Stimulated activated CD4-positive, alpha-beta T cell treated with anti-CD3 and anti-CD28 coated beads, Interleukin-12 subunit alpha, Interleukin-12 subunit beta, amount 100 ng/mL, for 24 hours (primary cell): ENCODE measurements at regions not wholly inside any gene's neighbourhood (a gene's known extent, or its start where the extent isn't known, plus 50 kb on each side); places are given as distances from the start of the nearest gene placed in this dataset.
"Not testable (repeated sequence)": the region's sequence is repeated elsewhere in the genome, so short reads cannot be mapped to it uniquely, and the experiment has no call there.

Experiments used
- DNase-seq, 2 experiments: peaks; one replicate each; pipeline ENCODE4 v3.0.0-alpha.2; 2020; ENCODE audit warnings: low read depth in 2 of 2

DNA sequence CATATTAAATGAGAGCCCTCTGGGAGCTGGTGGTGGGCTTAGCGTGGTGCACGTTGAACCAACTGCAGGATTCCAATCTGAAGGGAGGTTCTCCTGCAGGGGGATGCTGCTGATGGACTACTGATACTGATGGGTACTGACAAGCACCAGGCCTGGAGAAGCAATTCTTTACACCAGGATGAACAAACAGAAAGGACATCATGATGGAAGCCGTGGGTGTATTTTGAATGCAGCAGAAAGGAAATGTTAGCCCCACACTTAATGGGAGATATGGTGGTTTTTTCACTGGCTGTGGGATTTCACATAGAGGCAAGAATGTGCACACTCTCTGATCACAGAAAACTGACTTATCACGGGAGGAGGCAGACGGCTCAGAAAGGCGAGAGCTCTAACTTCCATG, 299.7 kb downstream of the TEX29 start:
- no peak for DNase-seq

DNA sequence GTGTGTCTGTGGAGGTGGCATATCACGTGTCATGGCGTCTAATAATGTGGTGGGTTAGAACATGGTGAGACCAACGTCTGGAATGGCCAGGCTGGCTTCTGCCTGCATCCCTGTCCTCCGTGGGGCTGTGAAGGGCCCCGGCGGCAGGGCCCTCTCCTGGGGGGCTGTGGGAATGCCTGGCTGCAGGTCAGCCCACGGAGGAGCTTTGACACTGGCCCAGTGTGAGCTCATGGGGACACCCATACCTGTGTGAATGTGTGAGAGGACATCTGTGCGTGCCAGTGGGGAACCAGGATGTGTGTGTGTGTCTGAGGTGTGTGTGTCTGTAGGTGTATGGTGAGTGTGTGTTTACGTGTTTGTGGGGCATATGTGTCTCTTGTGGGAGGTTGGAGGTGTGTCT, 300.1 kb downstream of the TEX29 start:
- DNase-seq, result no peak

DNA sequence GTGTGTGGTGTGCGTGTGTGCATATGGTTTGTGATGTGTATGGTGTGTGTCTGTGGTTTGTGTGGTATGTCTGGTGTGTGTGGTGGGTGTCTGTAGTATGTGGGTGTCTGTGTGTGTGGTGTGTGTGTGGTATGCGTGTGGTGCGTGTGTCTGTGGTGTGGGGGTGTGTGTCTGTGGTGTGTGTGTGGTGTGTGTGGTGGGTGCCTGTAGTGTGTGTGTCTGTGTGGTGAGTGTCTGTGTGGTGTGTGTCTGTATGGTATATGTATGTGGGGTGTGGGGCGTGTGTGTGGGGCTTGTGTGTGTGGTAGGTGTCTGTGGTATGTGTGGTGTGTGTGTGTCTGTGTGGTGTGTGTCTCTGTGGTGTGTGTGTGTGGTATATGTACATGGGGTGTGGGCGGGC, 300.7 kb downstream of the TEX29 start:
- no peak for DNase-seq

DNA sequence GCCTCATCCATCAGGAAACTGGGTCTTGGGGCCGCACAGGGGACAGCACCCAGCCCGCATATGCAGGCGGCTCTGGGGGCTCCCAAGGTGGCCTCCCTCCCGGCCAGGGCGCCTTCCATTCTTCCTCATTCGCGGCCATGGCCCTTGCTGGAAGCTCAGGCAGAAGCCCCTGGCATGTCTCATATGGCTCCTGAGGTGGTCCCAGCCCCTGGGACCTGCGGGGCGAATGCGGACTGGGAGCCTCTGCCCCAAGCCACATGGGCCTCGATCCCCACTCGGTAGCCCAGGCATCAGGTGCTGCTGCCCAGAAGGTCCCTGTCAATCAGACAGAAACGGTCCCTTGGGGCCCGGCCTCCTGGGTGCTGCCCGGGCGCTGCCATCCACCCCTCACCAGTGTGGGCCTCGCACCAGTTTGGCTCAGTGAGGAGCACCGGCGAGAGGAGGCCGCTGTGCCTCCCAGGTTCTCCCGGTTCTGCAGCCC, 301.6 kb downstream of the TEX29 start:
- DNase-seq, result no peak

DNA sequence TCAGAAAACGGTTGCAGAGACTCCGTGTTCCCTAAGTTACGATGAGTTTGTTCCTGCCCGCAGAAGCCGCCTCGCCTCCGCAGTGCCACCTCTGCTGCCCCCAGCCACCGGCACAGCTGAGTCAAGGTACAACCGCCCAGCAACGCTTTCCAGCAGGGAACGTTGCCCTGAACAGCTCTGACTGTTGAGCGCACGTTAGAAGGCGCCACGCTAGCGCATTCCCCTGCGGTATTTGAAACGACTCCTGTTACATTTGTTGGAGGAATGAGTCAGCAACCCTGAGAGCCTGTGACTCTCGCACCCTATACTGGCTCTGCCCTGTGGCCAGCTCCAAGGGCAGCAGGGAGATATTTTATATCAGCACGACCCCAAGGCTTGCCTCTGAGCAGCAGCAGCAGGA, 302.8 kb downstream of the TEX29 start:
- DNase-seq, result no peak

DNA sequence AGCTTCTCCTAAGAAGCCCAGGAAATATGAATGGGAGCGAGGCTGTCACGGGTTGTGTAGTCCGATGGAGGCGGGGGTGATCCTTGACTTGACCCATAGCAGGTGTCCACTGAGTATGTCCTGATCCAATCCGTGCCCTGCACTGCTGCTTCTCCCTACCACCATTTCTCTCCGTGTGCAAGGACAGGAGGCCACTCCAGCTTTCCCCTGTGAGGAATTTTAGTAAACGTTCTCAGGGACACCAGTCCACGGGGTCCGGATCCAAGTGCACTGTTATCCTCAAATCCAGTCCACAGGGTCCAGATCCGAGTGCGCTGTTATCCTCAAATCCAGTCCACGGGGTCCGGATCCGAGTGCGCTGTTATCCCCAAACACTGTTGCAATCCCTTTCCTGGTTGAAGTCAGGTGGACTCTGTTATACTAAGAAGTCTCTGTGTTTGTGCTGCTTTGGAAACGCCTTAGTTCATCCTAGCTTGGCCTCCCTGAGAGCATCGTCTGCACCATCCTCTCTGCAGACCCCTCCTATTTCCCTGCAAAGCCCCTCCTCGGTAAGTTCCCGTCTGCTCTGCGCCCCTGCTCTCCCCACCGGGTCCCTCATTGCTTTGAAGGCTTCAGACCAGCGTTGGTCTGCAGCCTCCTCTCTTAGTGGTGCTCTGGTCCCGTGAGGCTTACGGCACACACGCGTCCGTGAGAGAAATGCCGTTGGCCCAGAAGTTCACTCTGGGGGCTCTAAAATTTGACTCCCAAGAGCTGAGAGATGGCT, 303.5 kb downstream of the TEX29 start:
- DNase-seq, result no peak

DNA sequence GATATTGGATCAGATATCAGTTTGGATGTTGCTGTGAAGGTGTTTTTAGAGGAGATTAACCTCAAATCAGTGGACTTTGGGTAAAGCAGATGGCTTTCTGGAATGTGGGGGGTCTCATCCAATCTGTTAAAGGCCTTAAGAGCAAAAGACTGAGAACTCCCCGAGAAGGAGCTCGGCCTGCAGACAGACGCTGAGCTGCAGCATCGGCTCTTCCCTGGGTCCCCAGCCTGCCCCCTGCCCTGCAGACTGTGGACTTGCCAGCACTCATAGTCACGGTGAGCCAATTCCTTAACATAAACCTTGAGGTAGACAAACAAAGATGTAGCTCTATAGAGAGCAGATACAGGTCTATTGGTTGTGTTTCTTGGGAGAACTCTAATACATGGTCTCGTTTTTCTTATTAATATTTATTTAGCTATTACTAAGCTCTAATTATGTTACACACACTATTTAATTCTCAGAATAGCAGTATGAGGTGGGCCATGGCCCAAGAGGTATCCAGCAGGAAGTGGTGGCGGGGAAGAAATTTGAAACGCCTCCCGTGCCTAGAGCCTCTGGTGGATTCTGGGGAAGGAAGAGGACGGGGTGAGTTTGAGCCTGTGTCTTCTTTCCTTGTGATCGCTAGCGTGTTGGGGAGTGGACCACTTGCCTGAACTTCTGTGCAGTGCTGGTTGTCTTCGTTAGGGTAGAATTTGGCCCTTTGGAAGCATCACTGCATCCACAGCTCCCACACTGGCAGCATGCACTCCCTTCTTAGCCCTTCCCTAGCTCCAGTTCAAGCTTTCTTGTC, 305.3 kb downstream of the TEX29 start:
- DNase-seq, result no peak

DNA sequence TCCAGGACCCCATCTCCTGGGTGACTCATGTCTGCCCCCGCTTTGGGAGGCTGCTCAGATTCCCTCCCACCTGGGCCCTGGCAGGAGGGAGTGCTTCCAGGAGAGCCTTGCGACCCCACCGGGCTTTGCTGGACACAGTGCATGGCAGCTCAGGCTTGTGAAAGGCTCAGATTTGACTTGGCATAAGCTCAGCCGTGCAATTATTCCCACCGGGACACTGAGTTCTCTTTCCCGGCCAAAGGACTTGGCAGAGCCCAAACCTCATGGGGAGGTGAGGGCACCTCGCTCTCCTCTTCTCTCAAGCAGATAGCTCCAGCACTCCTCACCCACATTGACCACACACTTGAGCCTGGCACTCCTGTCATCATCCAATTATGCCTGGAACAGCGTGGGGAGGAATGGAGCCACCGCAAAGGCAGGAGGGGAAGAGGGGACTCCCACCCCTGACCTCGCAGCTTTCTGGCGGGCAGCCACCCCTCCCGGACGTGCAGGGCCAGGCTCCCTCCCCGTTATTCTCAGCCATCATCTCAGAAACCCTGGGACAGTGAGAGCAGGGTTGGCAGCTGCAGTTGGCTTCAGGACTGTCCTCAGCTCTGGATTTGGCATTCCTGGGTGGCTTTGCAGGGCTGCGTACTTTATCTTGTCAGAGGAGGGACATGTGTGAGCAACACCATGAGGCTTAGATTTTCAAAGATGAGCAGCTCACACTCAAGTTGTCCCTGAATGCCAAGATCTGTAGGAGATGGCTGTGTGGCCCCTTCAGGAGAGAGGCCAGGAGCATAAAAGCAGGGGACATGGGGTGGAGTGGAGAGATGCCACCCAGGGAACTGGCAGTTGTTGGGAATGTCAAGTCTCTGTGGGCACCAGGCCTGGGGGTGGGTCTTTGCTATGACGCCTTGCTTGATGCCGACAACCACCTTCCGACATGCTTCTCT, 306.2 kb downstream of the TEX29 start:
- DNase-seq, result no peak

DNA sequence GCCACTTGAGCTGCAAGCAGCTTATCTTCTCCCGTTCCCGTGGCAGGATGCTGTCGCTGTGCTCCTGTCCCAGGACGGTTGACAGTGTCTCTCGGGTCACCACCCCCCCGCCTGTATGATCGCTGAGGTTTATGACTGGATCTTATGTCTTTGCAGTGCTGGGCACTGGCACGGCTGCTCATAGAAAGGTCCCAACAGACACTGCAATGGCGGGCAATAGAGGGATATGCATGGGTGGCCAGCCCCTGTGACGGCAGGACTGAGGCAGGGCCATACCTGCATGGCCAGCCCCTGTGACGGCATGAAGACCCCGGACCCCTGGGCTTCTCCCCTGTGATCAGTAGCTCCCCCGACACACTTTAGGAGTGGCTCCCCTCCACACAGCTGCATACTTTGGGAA, 307.2 kb downstream of the TEX29 start:
- DNase-seq, result no peak

DNA sequence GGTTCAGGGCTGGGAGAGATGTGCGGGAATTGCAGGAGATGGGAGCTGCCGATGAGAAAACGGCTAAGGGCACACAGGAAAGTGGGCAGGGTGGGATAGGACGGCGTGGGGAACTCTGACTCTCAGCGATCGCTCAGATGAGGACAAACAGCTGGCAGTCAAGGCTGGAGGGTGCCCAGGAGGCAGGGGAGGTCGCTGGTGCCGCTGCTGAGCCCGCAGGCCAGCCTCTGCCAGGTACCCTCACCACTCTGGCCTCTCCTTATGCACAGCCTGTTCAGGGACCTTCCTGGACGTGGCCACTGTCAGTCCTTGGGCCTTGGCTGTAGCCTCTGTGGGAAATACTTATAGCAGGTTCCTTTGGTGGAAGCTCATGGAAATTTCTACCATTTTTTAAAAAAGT, 308.6 kb downstream of the TEX29 start:
- no peak for DNase-seq

DNA sequence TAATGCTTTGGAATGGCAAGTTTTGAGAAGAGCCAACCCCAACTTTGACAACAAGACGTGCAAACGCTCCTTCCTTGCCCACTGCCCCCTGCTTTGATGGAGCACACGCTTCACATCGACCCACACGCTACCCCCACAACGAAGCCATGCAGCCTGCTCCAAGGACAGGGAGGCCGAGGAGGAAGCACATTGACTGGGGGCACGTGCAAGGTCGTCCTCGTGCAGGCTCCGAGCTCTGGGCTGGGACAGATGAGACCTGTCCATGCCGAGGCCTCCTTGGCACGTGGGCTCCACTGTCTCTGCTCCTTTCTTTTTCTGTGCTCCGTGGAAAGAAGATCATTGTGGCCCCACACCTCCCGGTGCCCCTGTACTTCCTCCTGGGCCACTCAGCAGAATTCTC, 309.0 kb downstream of the TEX29 start:
- DNase-seq, result no peak

DNA sequence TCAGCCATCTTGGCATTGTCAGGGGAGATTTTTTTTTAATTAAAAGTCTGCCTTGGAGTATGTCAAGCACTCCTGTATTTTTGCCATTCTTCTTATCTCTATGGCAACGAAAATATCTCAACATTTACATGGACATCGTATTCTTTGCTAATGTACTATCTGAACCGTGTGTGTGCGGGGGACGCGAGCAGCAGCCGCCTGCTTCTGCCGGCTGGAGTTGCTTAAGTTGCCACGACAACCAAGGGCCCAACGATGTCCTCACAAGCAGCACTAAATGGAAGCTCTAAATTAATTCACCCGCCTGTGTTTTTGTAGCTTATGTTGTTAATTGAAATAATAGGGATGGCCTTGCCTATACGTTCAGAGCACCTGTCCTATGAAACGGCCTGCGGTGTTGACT, 309.5 kb downstream of the TEX29 start:
- no peak for DNase-seq

DNA sequence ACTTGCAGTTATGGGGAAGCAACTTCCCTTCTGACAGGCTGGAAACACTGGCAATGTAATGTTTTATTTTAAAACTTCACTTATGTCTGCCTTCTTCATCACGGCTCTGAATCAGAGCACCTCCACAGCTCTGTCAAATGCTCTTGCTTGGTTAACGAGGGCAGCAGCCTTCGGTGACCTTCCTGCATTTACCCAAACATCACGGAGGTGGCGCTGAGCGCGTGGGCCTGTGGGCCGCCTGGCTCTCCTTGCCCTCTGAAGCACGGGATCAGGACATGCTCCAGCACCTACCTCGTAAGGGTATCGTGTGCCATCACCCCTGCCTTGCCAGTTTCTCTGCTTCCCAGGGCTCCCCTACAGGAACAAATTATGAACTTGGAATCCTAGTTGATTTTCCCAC, 310.0 kb downstream of the TEX29 start:
- DNase-seq, result no peak

DNA sequence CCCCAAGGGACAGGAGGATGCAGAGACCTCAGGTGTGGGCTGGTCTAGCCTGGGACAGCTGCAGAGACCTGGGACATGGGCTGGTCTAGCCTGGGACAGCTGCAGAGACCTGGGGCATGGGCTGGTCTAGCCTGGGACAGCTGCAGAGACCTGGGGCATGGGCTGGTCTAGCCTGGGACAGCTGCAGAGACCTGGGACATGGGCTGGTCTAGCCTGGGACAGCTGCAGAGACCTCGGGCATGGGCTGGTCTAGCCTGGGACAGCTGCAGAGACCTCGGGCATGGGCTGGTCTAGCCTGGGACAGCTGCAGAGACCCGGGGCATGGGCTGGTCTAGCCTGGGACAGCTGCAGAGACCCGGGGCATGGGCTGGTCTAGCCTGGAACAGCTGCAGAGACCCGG, 310.8 kb downstream of the TEX29 start:
- DNase-seq, result not testable (repeated sequence)

DNA sequence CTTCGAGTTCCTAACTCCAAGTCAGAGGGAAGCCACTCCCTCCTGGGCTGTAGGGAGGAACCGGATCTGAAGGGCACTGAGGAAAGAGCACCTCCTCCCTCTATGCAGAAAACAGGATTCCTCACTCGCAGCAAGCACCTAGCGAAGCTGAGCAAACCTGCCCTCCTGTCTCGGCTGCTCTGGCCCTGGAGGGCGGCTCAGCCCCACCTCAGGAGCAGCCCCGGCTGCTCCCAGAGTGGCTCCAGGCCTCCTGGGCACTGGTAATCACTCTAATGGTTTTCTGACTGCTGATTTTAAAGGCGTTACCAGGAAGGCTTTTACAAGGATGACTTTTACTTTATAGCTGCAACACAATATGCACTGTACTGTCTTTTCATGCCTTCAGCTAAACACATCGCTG, 312.5 kb downstream of the TEX29 start:
- no peak for DNase-seq

DNA sequence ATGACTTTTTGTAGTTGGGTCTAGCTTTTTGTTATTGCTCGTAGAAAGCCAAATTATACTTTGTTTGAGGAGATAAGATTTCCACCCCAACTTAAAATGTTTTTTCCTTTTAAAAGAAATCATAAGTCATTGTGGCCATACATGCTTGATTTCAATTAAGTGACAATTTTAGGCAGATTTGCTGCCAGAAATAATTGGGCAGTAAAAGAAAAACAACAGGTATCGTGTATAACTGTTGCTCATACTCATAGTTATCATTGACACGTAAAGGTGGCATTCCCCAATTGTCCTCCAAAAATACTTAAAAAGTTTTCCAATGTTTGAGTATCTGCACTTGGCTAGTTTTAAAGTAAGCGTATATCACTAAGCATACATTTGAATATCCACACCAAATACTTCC, 313.0 kb downstream of the TEX29 start:
- no peak for DNase-seq

DNA sequence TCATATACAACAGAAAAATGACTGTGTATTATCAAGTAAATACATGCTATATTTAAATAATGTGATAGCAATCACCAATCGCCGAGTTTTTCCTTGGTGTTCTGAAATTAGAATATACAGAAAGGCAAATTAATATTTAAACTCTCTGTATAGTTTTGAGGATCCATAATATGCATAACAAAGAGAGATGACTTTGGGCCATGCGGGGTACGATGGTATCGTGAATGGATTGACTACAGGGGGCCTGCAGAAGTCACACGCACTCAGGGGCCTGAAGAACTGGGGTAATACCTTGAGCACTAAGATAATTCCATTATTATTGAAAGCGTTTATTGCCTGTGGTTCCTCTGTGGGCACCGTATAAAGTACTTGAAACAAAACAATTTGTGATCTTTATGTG, 314.0 kb downstream of the TEX29 start:
- DNase-seq, result no peak

DNA sequence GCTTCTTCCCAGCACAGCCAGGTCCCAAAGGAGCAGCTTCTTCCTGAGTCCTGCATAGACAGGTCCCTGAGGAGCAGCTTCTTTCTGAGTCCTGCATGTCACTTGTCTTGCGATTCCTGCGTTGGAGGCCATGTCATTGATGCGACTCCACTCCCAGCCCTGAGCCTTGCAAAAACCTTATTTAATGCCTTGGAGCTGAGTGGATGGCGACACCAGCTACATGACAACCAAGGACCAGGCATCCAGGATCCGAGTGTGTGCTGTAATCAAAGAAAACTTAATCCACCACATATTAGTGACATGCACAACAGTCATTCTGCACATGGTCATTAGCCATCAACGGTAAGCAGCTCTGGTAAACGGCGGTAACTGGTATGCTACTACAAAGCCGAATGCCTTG, 315.8 kb downstream of the TEX29 start:
- DNase-seq, result no peak

DNA sequence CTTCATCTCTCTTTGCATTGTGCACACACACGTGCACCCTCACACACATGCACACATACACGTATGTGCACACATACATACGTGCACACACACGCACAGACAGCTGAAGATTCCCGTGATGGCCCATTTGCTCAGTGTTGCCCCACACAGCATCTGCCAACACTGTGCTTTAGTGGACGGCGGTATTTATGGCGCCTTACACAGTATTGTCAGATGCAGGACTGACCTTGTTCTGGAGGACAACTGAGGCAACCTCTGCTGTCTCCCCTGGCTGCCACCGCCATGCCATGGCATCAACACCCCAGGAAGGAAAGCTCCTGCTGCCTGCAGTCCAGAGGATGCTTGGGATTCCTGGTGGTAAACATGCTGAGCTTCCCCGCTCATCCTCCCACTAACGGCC, 316.4 kb downstream of the TEX29 start:
- no peak for DNase-seq

DNA sequence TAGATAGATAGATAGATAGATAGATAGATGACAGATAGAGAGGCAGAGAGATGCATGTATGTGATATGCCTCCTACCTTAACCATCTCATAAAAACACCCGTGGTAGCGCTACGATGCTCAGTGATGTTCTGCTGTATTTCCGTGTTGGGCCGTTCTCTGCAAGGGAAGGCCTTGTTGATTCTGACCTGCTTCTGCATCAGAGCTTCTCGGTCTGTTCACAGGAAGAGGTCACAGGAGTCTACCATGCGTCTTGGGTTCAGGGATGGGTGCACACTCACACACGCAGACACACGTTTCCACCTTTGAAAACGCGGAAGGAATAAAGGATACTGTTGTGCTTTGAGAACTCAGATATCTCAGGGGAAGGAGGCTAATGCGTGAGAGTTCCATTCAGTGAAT, 316.9 kb downstream of the TEX29 start:
- no peak for DNase-seq

DNA sequence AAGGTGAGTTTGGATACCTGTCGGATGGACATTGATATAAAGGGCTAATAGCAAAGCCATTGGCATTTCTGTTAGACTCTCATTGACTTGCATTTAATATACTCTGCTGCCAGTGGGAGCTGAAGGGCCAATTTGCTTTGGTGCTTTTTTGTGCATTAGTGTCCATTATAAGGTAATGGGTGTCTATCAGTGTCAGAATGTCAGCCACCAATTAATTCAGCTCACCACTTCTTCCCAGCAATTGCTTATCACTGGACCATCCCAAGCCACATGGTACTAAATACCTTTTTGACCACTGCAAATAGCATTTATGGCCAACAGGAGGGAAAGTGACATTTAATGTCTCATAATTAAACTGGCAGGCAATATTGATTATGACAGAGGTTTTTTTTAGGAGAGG, 317.8 kb downstream of the TEX29 start:
- DNase-seq, result no peak

DNA sequence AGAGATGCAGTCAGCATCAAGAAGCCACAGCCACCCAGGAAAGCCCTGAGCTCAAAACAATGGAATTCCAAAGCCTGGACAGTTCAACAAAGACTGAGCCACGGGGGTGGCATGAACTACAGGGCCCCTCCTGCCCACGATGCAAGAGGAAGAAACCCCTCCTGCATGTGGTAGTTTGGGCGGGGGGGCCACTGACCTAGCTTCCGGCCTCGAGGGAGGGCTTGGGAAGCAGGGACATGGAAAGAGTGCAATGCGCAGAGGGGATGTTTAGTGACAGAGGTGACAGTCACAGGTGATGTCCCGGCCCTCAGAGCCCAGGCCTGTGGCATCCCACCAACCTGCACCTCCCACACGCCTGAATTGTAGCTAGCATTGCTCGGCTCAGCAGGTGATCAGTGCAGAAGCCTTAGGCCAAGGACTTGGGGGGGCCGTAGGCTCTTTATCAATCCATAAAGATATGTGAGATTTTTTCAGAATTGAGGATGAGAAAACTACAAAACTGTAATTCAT, 318.8 kb downstream of the TEX29 start:
- DNase-seq, result no peak
